Right renal pelvis (tissue), 4 donors: ENCODE measurements at regions not wholly inside any gene's neighbourhood (a gene's known extent, or its start where the extent isn't known, plus 50 kb on each side); places are given as distances from the start of the nearest gene placed in this dataset.
"Not testable (repeated sequence)": the region's sequence is repeated elsewhere in the genome, so short reads cannot be mapped to it uniquely, and the experiment has no call there.

Experiments used
- DNase-seq, 4 donors: peaks; one replicate each; pipeline ENCODE4 v3.0.0-alpha.2; 2013; ENCODE audit warnings: low read depth in 4 of 4, low spot score in 3 of 4, missing footprints in 1 of 4

GRCh38 chr6:147666255-147666654 lies 157.8 kb downstream of the SAMD5 start:
- DNase-seq: no peak

GRCh38 chr6:147667082-147667481 lies 158.6 kb downstream of the SAMD5 start:
- DNase-seq: no peak

GRCh38 chr6:147674099-147674498 lies 165.6 kb downstream of the SAMD5 start:
- DNase-seq: no peak

- no peak for DNase-seq
These were observed 166.3 kb downstream of the SAMD5 start for GRCh38 chr6:147674794-147675193.

GRCh38 chr6:147675281-147675680 lies 166.8 kb downstream of the SAMD5 start:
- DNase-seq: no peak

- no peak for DNase-seq
These were observed 168.2 kb downstream of the SAMD5 start for GRCh38 chr6:147676495-147677199.

GRCh38 chr6:147677647-147678046 lies 169.2 kb downstream of the SAMD5 start:
- DNase-seq: no peak

- peak in 2 of 4 donors; percentile 20 to 38 for DNase-seq
These were observed 169.8 kb downstream of the SAMD5 start for GRCh38 chr6:147678253-147678652.

GRCh38 chr6:147684906-147685305 lies 176.4 kb downstream of the SAMD5 start:
- no peak for DNase-seq

GRCh38 chr6:147689398-147689797 lies 180.9 kb downstream of the SAMD5 start:
- DNase-seq: no peak

GRCh38 chr6:147691446-147691845 lies 183.0 kb downstream of the SAMD5 start:
- no peak for DNase-seq

GRCh38 chr6:147693181-147693580 lies 184.7 kb downstream of the SAMD5 start:
- no peak for DNase-seq

GRCh38 chr6:147694556-147694955 lies 186.1 kb downstream of the SAMD5 start:
- not testable (repeated sequence) for DNase-seq

GRCh38 chr6:147695819-147696218 lies 187.3 kb downstream of the SAMD5 start:
- DNase-seq: no peak

- DNase-seq: no peak
These were observed 190.7 kb downstream of the SAMD5 start for GRCh38 chr6:147699140-147699539.

GRCh38 chr6:147699637-147700036 lies 191.1 kb downstream of the SAMD5 start:
- no peak for DNase-seq

GRCh38 chr6:147700436-147701209 lies 192.1 kb downstream of the SAMD5 start:
- DNase-seq: no peak

GRCh38 chr6:147704691-147705090 lies 196.2 kb downstream of the SAMD5 start:
- no peak for DNase-seq

GRCh38 chr6:147707524-147707923 lies 199.0 kb downstream of the SAMD5 start:
- DNase-seq: no peak

- no peak for DNase-seq
These were observed 199.7 kb downstream of the SAMD5 start for GRCh38 chr6:147708170-147708569.

GRCh38 chr6:147709396-147710272 lies 201.1 kb downstream of the SAMD5 start:
- DNase-seq: no peak
